Fibroblast of the aortic adventitia (primary cell): ENCODE measurements at regions not wholly inside any gene's neighbourhood (a gene's known extent, or its start where the extent isn't known, plus 50 kb on each side); places are given as distances from the start of the nearest gene placed in this dataset.

Source experiments
- DNase-seq: peaks from one replicate; pipeline ENCODE4 v3.0.0-alpha.2; 2010; ENCODE audit warnings: low read depth
- H3K4me3 ChIP-seq: 2 replicates; pipeline ENCODE4 v1.5.1; 2011; ENCODE audit warnings: low read depth, mild to moderate bottlenecking, control low read depth, low read length, moderate library complexity
- CTCF ChIP-seq: IDR thresholded peaks from 2 replicates; pipeline ENCODE4 v1.5.1; 2011; ENCODE audit warnings: mild to moderate bottlenecking, low read length, control low read depth, inconsistent platforms; ENCODE audit not compliant: insufficient read depth

GRCh38 chr1:181172082-181172481 is 83.6 kb downstream of the IER5 start:
- DNase-seq = no peak
- no peak overlapping the region for H3K4me3 ChIP-seq
- TF ChIP-seq CTCF = no peak

- H3K4me3 ChIP-seq = no peak overlapping the region
- no peak for TF ChIP-seq CTCF
- DNase-seq = no peak
Observed at GRCh38 chr1:181173761-181174447, 85.4 kb downstream of the IER5 start.

GRCh38 chr1:181174861-181175260 is 86.4 kb downstream of the IER5 start:
- H3K4me3 ChIP-seq = no peak overlapping the region
- no peak for DNase-seq
- no peak for TF ChIP-seq CTCF

GRCh38 chr1:181175356-181175910 is 86.9 kb downstream of the IER5 start:
- DNase-seq = no peak
- TF ChIP-seq CTCF = no peak
- no peak overlapping the region for H3K4me3 ChIP-seq

GRCh38 chr1:181175955-181176354 is 87.5 kb downstream of the IER5 start:
- H3K4me3 ChIP-seq = no peak overlapping the region
- no peak for TF ChIP-seq CTCF
- no peak for DNase-seq

DNA sequence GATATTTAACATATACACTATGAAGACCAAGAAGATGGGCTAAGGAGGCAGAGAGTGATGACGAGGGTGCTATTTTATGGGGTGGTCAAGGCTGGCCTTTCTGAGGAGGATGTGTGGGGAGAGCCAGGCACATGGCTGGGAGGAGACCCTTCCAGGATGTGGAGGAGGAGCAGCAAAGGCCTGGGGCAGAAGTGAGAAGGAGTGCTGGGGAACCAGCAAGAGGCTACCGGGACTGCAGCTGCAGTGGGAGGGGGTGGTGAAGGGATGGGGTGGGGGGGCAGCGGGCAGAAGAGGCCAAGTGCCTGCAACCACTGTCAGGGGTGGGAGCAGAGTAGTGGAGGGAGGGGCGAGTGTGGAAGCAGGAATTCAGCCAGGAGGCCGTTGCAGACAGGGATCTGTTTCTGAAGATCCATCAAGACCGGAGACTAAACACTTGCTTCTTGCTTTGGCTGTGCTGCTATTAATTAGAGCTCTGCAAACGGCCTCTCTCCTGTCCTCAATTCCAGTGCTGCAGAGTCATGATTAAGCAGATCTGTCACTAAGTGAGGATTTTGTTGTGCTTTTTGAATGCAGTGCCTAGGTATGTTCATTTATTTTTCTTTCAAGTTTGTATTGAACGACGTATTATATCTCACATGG is 89.9 kb downstream of the IER5 start:
- DNase-seq = no peak
- H3K4me3 ChIP-seq = no peak overlapping the region
- TF ChIP-seq CTCF = no peak
